ENCODE measurements at regions not wholly inside any gene's neighbourhood (a gene's known extent, or its start where the extent isn't known, plus 50 kb on each side); places are given as distances from the start of the nearest gene placed in this dataset.
"Not testable (repeated sequence)": the region's sequence is repeated elsewhere in the genome, so short reads cannot be mapped to it uniquely, and the experiment has no call there.

DNA sequence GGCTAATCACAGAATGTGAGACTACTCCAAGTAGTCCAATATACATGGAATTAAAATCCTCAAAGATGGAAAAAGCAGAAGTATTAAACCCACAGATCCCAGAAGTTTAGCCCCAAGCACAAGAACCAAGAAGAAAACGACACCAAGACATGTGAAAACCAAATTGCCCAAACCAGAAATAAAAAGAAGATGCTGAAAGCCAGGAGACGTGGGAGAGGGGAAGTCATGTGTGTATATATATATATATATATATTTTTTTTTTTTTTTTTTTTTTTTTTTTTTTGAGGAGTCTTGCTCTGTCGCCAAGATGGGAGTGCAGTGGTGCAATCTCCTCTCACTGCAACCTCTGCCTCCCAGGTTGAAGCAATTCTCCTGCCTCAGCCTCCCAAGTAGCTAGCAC is 376.9 kb upstream of the FRG1 start:
- not testable (repeated sequence) for DNase-seq

DNA sequence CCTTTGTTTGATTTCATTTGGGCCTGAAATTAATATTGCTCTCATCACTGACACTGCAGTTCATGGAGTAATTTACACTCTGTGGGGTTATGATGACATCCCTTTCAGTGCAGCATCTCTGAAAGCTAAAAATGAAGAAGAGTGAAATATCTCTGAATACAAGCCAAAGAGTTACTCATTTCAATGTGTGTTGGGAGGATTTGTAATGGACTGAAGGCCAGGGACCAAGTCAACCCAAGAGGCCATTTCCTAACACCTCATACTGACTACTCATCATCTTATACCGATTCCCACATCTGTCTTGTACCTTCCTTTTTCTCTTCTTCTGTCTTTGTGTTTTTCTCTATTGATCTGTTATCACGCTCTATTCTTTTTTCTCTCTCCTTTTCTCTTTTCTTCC is 374.4 kb upstream of the FRG1 start:
- DNase-seq = not testable (repeated sequence)

DNA sequence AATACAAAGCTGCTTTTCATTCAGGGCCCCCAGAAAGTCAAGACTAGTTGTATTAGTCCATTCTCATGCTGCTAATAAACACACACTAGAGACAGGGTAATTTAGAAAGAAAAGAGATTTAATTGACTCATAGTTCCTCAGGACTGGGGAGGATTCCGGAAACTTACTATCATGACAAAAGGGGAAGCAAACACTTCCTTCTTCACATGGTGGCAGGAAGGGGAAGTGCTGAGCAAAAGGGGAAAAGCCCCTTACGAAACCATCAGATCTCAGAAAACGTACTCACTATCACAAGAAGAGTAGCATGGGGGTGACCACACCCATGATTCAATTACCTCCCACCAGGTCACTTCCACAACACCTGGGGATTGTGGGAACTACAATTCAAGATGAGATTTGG is 373.8 kb upstream of the FRG1 start:
- not testable (repeated sequence) for DNase-seq

DNA sequence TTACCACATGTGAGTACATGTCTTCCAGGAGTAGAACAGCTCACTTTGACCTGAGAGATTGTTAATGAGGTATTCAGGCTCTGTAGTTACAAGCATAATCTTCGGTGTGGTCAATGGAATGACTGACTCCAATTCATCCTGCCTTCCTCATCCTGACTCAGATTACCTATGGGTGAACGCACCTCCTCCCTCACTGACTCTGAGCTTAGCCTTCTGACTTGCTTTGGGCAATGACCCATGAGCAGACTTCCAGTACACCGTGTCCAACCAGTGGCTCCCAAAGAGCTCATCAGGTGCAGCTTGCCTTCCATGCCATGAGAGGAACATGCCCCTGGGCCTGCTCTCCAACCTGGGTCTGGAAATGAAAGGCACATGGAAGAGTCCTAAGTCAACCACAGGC is 361.0 kb upstream of the FRG1 start:
- DNase-seq = not testable (repeated sequence)

DNA sequence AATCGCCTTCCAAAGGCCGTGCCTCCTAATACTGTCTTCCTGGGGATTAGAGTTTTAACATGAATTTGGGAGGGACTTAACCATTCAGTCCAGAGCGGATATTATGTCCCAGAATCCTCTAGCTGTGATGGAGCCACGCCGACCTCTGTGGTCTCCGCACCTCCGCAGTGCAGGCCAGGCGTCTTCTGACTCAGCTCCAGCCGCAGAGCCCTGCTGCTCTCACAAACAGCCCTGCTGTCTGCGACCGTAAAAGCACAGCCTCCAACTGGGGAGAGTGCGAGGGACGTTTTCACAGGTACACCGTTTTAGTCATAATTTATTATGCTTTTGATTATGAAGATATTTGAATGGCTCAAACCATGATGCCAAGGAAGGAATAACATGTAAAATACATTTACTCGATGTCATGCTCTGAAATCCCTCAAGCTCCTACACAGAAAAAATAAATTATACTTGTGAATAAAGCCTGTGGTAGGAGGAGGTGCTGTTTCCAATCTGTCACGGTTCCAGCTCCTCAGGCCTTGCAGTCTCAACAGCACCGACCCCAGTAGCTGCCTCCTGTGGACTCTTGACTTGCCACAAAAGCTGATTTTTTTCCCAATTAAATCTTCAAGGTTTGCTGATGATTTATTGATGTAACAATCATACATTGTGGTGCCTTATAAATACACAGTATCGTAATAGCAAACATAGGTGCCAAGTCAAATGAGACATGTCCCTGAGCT is 353.6 kb upstream of the FRG1 start:
- not testable (repeated sequence) for DNase-seq

DNA sequence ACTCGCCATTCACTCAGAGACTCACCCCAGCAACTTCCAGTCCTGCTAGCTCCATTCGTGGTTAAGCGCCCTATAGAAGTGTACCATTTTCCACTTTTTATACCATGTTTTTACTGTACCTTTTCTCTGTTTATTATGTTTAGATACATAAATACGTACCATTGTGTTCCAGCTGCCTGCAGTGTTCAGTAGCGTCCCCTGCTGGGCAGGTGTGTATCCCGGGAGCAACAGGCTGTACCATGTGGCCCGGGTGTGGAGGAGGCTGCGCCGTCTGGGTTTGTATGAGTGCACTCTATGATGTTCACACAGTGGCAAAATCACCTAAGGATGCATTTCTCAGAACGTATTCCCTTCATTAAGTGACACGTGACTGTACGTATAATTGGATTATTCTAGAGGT is 351.5 kb upstream of the FRG1 start:
- not testable (repeated sequence) for DNase-seq

DNA sequence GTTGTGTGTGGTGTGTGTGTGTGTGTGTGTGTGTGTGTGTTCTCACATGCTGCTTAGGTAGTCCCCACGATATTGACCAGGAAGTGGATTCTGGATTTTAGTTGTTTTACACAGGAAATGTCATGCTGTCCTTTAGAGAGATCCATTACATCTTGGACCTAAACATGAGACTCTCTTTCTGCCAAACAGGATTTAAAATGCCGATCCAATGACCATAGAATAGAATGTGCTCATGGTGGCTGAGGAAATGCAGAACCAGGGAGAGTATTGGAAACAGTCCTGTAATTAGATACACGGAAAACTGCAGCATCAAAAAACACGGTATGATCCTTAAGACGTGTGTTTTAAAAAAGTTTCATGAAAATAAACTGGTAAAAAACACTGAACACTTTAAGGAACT is 347.8 kb upstream of the FRG1 start:
- no peak for DNase-seq

DNA sequence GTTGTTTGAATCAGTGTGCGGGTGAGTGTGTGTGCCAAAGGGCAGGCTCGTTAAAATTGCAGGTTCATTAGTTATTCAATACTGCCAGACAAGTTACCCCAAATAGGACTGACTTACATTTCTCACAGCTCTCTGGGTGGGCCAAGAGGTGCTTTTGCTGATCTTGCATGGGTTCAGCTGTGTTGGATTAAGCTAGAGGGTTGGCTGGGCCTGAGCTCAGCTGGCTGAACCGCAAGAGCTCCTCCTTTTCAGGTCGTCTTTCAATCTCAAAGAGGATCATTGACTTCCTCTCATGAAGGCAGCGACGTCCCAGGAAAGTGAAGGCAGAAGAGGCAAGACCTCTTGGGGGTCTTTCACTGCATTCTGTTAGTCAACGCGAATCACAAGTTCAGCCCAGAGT is 343.3 kb upstream of the FRG1 start:
- no peak for DNase-seq

DNA sequence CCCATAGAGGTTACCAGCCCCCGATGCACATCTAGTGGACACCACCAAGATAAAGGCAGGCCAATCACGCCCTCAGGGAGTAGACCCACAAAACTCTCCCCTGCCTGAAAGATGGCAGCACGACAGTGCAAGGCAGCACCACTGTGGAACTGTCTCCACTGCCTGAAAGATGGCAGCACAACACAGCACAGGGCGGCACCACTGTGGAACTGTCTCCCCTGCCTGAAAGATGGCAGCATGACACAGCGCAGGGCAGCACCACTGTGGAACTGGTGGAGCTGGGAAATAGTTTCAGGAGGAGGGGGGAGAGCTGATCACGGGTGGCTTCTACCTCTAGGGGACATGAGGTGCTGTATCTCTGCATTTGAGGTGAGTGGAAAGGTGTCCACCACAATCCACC is 340.4 kb upstream of the FRG1 start:
- DNase-seq = no peak

DNA sequence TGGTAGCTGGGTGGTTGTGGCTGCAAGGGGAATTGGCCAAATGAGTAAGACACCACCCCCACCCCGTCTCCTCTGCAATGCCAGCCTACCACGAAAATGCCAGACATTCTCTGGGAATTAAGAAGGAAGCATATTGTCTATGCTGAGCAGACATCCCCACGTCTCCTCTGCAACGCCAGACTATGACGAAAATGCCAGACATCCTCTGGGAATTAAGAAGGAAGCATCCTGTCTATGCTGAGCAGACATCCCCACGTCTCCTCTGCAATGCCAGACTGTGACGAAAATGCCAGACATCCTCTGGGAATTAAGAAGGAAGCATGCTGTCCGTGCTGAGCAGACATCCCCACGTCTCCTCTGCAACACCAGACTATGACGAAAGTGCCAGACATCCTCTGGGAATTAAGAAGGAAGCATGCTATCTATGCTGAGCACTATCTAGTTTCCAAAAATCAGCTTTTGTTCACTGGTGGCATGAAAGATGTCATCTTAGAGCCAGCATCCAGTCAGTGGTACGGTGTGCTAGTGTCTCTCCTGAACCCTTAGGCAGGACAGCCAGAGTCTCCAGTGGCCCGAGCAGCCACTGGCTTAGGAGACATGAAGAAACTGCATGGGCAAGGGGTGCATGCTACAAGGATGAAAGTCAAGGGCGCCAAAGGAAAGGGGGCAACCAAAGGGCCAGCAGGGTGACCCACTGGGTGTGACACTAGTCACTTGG is 339.8 kb upstream of the FRG1 start:
- DNase-seq = no peak

DNA sequence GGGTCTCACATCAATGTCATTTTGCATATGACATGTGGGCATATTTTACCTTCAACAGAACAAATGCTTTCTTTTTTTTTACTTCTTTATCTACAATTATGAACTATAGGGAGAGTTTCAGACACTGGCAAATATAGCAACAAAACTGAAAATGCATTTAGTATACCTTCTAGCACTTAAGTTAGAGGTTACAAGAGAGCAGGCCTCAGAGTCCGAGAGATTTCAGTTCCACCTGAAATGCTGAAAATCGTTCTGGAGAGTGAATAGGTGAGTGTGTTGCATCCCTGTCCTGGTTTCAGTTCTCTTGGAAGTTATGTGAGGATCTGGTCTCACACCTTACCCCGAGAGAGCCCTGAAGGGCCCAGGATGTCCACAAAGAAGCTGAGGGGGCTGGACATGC is 337.8 kb upstream of the FRG1 start:
- DNase-seq = not testable (repeated sequence)

DNA sequence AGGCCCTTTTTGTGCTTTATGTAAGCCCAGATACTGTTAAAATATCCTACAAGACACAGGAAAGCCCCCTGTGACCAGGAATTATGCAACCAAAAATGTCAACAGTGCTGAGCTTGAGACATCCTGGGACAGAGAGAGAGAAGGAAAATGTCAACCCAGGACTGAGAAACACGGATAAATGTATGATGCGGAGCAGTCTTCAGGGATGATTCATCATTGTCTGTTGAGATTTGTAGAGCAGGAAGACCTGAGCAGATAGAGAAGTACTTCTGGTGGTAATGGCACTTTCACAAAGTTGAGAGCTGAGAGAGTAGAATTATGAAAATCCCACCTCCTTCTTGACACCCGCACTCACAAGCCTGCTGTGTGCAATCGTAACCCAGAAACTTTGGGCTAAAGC is 330.1 kb upstream of the FRG1 start:
- DNase-seq = not testable (repeated sequence)

DNA sequence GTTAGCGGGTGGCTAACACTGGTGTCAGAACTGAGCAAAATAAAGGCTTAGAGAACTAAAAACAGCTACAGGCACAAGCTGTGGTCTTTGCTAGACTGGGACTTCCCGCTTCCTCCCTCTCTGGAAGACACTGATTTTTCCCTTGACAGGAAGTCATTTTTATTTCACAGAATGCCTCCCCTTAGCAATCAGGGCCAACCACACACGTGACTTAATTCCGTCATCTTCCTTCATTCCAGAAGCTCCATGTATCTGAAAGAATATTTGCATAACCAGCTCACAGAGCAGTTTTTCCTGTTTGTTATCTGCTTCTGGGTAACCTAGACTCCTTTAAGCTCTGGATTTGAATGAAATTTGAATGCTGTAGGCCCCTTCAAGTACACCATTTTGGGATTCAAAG is 327.5 kb upstream of the FRG1 start:
- no peak for DNase-seq

DNA sequence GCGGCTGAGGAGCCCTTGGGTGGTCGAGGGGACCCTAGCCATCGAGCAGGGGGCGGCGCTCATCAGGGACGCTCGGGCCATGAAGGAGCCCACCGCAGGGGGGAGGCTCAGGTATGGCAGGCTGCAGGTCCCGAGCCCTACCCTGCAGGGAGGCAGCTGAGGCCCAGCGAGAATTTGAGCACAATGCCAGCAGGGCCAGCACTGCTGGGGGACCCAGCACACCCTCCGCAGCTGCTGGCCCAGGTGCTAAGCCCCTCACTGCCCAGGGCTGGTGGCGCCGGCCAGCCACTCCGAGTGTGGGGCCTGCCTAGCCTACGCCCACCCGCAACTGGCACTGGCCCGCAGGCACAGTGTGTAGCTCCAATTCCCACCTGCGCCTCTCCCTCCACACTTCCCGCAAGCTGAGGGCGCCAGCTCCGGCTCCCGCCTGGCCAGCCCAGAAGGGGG is 325.4 kb upstream of the FRG1 start:
- DNase-seq = no peak

DNA sequence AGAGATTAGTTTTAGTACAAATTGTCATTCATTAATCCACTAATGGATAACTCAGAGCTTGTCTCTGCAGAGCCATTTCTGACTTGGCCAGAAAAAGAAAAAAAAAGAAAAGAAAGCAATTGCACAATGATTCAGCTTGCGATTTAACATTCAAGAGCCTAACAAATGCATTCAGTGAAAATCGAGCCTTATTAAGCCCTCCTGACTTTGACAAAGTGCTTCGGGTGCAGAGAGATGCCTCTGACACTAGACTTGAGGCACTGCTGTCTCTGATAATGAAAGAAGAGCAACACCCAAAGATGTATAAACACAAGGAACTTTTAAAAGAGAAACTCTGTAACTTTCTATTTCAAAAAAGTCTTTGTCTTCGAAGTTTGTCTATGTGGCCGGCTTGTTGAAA is 322.9 kb upstream of the FRG1 start:
- DNase-seq = not testable (repeated sequence)

DNA sequence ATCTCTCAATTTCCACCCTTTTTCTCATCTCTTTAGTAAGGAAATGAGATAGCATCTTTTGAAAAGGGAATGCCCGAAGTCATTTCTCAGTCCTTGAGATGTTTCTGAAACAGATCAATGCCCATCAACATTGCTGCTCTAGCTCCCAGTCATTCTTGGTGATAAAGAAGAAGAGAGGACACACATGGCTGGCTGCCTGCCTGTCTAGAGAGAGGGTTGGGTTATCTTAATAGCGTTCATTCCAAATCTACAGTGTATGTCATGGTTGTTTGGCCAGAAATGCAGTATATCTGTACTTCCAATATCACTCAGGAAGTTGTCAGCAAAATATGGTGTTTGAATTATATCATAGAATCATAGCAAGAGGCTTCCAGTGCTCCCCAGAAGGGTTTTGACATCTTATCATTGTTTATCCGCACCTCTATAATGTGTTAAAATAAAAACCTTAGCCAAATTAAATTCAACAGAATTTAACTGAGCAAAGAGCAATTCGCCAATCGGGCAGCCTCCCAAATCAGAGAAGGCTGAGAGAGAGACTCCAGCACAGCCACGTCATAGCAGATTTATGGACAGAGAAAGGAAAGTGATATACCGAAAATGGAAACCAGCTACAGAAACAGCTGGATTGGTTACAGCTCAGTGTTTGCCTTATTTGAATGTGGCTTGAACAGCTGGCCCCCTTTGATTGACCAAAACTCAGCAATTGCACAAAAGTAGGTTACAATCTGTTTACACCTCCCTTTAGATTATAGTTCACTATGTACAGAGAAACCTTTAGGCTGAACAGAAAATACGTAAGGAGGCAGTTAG is 321.0 kb upstream of the FRG1 start:
- DNase-seq = not testable (repeated sequence)

DNA sequence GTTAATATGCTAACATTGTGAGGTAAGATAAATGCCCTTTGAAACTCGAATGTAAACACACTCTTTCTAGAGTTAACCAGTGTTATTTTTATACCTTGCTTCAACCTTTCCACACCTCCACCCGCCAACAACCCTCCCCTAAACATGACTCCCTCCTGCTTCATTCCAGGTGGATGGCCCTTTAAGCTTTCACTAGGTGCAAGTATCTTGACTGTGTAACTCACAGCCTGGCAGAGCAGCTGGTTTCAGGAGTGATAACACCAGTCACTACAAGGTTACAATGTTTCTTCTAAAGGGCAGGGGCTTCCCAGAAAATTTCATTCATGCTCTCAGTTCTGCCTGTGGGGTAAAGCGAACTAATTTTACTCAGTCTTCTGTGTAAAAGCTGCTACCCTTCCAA is 318.1 kb upstream of the FRG1 start:
- DNase-seq = not testable (repeated sequence)

DNA sequence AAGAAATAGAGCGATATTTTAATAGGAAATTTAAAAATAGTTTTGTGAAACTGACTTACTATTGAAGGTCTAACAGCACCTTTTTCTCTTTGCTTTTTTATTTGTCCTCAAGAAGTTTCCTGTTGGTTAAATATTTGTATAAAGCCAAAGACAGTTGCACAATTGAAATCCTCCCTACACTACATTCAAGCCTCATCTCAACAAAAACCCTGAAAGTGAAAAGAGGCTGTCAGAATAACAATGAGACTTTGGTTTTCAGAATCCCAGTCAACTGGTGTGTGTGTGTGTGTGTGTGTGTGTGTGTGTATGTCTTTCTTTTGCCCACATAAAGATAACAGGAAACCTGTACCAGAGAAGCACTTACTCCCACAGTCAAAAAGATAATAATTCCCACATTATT is 313.6 kb upstream of the FRG1 start:
- not testable (repeated sequence) for DNase-seq

DNA sequence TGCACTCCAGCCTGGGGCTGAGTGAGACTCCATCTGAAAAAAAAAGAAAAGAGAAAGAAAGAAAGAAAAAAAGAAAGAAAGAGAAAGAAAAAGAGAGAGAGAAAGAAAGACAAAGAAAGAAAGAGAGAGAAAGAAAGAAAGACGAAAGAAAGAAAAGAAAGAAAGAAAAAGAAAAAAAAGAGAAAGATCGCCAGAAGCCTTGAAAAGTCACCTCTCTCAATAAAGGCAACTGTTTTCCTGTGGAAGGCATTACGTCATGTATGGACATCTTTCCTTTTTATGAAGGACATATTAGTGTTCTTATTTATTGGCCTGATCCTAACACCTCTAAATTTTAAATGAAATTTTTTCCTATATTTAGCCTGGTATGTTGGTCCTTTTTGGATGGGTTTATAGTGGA is 310.9 kb upstream of the FRG1 start:
- DNase-seq = not testable (repeated sequence)

DNA sequence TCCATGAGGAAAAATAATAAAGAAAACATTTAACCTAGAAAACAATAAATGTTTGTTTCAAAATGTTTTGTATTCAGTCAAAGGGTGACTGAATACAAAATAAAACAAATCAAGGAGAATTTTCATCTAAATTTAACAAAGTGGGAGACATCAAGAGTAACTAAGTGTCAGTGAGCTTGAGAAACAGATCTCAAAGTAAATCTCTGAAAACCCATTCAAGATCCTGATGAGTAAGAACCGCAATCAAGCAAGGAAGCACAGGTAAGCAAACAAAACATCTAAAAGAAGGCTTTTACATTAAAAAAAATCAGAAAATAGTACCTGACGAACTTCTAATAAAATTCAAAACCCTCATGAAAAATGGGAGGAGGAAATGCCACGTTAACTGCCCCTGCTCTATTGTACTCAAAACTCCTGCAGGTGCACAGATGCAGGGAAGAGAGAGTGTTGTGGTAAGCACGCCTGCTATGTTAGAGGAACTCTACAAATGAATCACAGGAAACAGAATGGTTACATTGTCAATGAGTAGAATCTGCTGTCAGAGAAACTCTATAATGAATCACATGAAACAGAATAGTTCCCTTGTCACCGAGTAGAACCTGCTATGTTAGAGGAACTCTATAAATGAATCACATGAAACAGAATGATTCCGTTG is 309.6 kb upstream of the FRG1 start:
- DNase-seq = not testable (repeated sequence)

DNA sequence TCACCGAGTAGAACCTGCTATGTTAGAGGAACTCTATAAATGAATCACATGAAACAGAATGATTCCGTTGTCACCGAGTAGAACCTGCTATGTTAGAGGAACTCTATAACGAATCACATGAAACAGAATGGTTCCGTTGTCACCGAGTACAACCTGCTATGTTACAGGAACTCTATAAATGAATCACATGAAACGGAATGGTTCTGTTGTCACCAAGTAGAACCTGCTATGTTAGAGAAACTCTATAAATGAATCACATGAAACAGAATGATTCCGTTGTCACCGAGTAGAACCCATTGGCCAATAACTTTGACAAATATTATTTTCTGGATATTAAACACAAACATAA is 309.1 kb upstream of the FRG1 start:
- not testable (repeated sequence) for DNase-seq

DNA sequence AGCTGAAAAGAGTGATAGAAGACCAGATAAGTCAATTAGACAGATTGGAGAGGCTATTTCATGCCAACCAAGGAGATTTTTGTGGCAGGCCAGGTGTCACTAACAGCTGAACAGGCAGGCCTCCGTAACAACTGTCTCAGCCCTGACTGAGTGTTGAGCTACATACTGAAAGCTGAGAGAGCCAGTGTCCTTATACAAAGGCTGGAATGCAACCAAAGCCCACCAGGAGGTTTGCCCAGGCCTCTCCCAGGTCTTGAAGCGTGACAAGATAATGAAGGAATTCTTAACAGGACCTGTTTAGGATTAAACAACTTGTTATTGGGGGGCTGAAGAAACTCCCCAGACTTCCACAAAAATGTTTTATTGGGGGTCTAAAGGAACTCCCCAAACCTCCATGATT is 290.2 kb upstream of the FRG1 start:
- peak in 1 of 2 experiments; percentile 1 for DNase-seq

DNA sequence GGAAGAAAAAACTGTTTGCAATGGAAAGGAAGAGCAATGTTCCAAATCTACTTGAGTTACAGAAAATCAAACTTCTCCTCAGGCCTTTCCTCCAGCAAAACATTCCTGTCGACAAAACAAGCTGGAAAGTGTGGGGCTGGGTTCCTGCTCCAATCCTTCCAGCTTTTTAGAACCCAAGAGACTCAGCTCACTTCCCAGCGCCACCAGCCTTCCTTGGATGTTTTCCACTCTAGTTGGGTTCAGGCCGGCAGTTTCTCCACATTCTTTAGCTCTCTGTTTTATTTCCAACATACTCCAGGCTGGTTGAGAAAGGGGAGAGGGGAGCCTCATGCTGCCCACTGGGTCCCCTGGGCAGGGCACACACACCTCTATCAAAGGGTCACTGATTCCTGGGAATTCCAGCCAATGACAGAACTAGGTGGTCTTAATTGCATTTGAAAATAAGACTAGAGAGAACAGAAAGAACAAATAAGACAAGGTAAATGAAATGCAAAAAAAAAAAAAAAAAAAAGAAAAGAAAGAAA is 287.5 kb upstream of the FRG1 start:
- DNase-seq = not testable (repeated sequence)

Measured in NCI-H524 (cell line).